Lower leg skin (tissue), 3 donors: ENCODE measurements at regions not wholly inside any gene's neighbourhood (a gene's known extent, or its start where the extent isn't known, plus 50 kb on each side); places are given as distances from the start of the nearest gene placed in this dataset.

Experiments
- POLR2A ChIP-seq, 2 donors: fragments of 450-650 bp; IDR thresholded peaks; one replicate each; pipeline ENCODE4 v1.6.1; 2016 to 2017; ENCODE audit warnings: antibody characterized with exemption in 2 of 2, mild to moderate bottlenecking in 1 of 2, moderate library complexity in 1 of 2
- TF ChIP-seq, protein P1 (sequence below), 3 donors: fragments of 450-650 bp; IDR thresholded peaks; one replicate each; pipeline ENCODE4 v1.5.1; 2016; ENCODE audit warnings: antibody characterized with exemption in 3 of 3, mild to moderate bottlenecking in 3 of 3, moderate library complexity in 2 of 3

DNA sequence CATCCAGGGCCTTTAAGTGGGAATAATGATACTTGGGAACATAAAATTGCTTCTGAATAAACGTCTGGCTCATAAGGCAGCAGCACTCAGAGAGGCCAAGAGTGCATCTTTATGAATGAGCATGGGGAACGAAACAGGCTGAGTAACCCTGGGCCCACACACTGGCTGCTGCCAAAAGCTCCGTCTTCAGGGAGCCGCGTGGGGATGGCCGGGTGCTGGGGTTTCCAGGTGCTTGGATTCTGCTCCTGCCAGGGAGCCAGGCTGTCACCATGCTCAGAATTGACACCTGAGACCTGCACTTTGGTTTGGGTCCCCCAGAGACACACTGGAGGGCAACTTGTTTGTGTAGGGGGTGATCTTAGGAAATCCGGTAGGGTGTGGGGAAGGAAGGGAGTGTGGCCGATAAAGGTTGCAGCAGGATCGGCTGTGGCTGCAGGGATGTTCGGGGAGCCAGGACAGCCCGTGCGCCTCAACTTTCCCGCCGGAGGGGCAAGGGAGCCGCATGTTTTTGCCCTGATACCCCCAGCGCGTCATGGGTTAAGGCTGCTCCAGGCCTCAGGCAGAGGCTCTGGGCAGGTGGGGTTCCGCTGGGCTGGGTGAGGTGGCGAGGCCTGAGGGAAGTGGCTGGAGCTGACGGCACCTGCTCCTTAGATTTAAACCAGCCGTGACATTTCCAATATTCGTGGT lies 101.8 kb downstream of the YTHDF1 start:
- TF ChIP-seq POLR2A (IDR thresholded peaks at IDR 0.05), result no peak
- TF ChIP-seq, protein P1, sequence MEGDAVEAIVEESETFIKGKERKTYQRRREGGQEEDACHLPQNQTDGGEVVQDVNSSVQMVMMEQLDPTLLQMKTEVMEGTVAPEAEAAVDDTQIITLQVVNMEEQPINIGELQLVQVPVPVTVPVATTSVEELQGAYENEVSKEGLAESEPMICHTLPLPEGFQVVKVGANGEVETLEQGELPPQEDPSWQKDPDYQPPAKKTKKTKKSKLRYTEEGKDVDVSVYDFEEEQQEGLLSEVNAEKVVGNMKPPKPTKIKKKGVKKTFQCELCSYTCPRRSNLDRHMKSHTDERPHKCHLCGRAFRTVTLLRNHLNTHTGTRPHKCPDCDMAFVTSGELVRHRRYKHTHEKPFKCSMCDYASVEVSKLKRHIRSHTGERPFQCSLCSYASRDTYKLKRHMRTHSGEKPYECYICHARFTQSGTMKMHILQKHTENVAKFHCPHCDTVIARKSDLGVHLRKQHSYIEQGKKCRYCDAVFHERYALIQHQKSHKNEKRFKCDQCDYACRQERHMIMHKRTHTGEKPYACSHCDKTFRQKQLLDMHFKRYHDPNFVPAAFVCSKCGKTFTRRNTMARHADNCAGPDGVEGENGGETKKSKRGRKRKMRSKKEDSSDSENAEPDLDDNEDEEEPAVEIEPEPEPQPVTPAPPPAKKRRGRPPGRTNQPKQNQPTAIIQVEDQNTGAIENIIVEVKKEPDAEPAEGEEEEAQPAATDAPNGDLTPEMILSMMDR (IDR thresholded peaks at IDR 0.05), result no peak
